Activated CD8-positive, alpha-beta memory T cell treated with anti-CD3 and anti-CD28 coated beads, Interleukin-2, amount 10 ng/mL, durations not matched to agents 7 days and 5 days (primary cell): ENCODE measurements at regions not wholly inside any gene's neighbourhood (a gene's known extent, or its start where the extent isn't known, plus 50 kb on each side); places are given as distances from the start of the nearest gene placed in this dataset. TPM values are rescaled to one million over a fixed set of nuclear protein-coding genes. Genes with fewer than 3 reads are reported as not detected.

Experiments used
- ATAC-seq: fragments of 150-1000 bp; cut with Tn5 transposase; one replicate; pipeline ENCODE4 v1.10.0; 2021; ENCODE audit warnings: moderate library complexity
- CTCF ChIA-PET: fragments of 350-600 bp; sonication (Branson Sonifier 250); formaldehyde crosslinking; loops from one replicate; lab custom pipeline; 2021; ENCODE audit warnings: antibody characterized with exemption; lab: Charles Lee
- DNase-seq: peaks from one replicate; pipeline ENCODE4 v3.0.0-alpha.2; 2020
- H3K27ac Mint-ChIP-seq: one replicate; pipeline ENCODE4 v1.8.0; 2021; ENCODE audit warnings: mild to moderate bottlenecking, mixed read lengths
- H3K27me3 Mint-ChIP-seq: one replicate; pipeline ENCODE4 v1.8.0; 2021; ENCODE audit warnings: mixed read lengths
- H3K36me3 Mint-ChIP-seq: one replicate; pipeline ENCODE4 v1.8.0; 2021; ENCODE audit warnings: mild to moderate bottlenecking, mixed read lengths
- H3K4me1 Mint-ChIP-seq: one replicate; pipeline ENCODE4 v1.8.0; 2021; ENCODE audit warnings: mixed read lengths
- H3K4me3 Mint-ChIP-seq: one replicate; pipeline ENCODE4 v1.8.0; 2021; ENCODE audit warnings: mild to moderate bottlenecking, moderate library complexity, mixed read lengths
- H3K9me3 Mint-ChIP-seq: one replicate; pipeline ENCODE4 v1.8.0; 2022; ENCODE audit warnings: low read depth, mixed read lengths
- microRNA-seq: library from miRNA; unstranded; fragments of <30 nt; microRNA quantifications from one replicate; pipeline ENCODE4 v1.2.0, GENCODE V29; 2022

DNA sequence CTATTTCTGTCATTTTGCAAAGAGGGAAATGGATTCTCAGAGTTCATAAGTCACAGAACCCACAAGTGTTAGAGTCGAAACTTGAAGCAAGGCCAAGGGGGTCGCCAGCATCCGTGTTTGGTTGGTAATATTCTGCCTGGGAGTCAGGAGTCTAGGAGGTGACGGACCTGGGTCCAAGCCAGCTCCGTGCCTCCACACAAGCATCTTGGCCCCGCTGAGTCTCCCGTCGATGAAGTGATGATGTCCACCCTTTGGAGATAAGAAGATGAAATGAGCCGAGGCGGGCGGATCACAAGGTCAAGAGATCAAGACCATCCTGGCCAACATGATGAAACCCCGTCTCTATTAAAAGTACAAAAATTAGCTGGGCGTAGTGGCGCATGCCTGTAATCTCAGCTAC, 53.2 kb upstream of the TNRC6C start:
- H3K4me1 Mint-ChIP-seq = no peaks in the 10 kb centered on the region
- no peaks in the 10 kb centered on the region for H3K9me3 Mint-ChIP-seq
- peaks cover 19% of the 10 kb centered on the region for H3K27me3 Mint-ChIP-seq
- no peak for DNase-seq
- no peak overlapping the region for H3K27ac Mint-ChIP-seq
- no peak for ATAC-seq
- CTCF ChIA-PET = interaction anchor here (0.7 kb wide), 1 partner anchor 362 kb away, joined by 3 read pairs; no protein-coding TSS in a partner anchor
- H3K4me3 Mint-ChIP-seq = no peak overlapping the region
- no peaks in the 10 kb centered on the region for H3K36me3 Mint-ChIP-seq

DNA sequence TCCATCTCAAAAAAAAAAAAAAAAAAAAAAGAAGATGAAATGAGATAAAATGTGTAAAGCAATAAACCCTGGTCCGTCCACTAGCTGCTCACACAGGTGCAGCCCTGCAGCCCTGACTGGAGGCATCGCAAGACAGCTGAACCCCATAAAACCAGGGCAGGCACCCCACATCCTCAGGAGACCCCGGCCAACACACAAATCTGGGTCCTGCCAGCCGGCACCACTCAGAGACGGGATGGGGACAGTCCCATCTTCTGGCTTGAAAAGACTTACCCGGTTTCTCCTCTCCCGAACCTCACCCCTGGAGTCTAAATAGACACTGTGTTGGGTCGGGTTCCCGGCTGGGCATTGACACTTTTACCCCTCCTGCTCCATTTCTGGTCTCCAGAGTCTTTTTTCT, 52.7 kb upstream of the TNRC6C start:
- H3K4me1 Mint-ChIP-seq = no peaks in the 10 kb centered on the region
- CTCF ChIA-PET = interaction anchor here (0.7 kb wide), 1 partner anchor 363 kb away, joined by 3 read pairs; no protein-coding TSS in a partner anchor
- no peak for ATAC-seq
- no peaks in the 10 kb centered on the region for H3K36me3 Mint-ChIP-seq
- H3K4me3 Mint-ChIP-seq = no peak overlapping the region
- H3K27ac Mint-ChIP-seq = no peak overlapping the region
- no peaks in the 10 kb centered on the region for H3K9me3 Mint-ChIP-seq
- no peak for DNase-seq
- peaks cover 21% of the 10 kb centered on the region for H3K27me3 Mint-ChIP-seq

- CTCF ChIA-PET = no interaction called here
- Mint-ChIP-seq H3K27me3 (peaks cover 28% of the 10 kb centered on the region), H3K4me3 (no peak overlapping the region), H3K27ac (no peak overlapping the region), H3K4me1 (no peaks in the 10 kb centered on the region), H3K9me3 (no peaks in the 10 kb centered on the region), H3K36me3 (no peaks in the 10 kb centered on the region)
- no peak for DNase-seq
- no peak for ATAC-seq
Observed at GRCh38 chr17:77906377-77906871, 52.1 kb upstream of the TNRC6C start.

DNA sequence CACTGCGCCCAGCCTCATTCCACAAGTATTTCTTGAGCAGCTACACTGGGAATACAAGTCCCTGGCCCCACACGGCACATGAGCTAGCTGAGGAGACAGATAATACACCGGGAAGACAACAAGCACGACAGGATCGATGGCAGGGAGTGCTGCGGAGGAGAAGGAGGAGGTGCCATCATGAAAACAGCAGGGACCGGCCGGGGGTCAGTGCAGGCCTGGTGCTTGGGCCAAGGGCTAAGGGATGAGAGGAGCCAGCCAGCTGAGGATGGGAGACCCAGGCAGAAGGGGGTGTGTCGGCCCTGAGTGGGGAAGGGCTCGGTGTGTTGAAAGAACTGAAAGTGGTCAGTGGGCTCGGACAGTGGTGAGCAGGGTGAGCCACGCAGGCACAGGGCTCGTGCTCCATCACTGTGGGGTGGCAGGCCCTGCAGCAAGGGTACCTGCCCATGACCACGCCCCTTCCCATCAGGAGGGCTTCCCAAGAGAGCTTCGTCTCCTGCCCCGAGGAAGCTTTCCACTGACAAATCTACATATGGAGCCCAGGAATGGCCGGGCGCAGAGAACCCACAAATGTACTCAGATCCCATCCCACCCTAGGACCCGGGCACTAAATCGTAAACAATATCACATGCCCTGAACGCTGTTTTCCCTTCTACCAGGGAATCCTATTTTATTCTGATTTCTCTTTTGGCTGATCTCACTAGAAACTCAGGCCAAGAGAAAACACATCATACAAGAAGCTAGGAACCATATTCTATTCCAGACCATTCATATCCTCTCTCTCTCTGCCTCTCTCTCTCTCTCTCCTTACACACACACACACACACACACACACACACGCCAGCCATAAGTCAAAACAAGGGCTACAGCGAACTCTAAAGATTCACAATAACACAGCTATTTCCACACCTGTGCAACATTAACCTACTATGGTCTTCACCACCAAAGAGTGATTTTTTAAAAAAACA, 50.7 kb upstream of the TNRC6C start:
- Mint-ChIP-seq H3K27ac (no peak overlapping the region), H3K27me3 (peaks cover 39% of the 10 kb centered on the region), H3K4me1 (no peaks in the 10 kb centered on the region), H3K9me3 (no peaks in the 10 kb centered on the region), H3K36me3 (no peaks in the 10 kb centered on the region), H3K4me3 (no peak overlapping the region)
- no peak for ATAC-seq
- DNase-seq = no peak
- CTCF ChIA-PET = interaction anchor here (0.6 to 1.8 kb wide), 2 partner anchors 12 to 88 kb away, joined by 3 to 4 read pairs; no protein-coding TSS in a partner anchor

DNA sequence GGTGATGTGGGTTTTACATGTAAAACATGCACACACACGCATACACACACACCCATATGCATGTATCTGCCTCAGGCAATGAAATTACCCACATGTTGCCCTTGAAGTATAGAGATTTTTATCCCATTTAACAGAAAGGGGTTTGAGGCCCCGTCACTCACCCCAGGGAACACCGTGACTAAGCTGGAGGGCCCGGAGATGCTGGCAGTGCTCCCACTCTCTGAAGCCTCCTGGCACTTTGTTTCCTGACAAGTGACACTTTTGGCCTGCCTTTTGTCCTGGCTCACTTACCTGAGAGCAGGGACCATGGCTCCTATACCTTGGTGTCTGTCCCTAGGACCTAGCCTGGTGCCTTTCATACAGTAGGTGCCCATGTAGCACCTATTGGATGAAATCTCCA, 50.0 kb upstream of the TNRC6C start:
- Mint-ChIP-seq H3K9me3 (no peaks in the 10 kb centered on the region), H3K4me3 (no peak overlapping the region), H3K36me3 (no peaks in the 10 kb centered on the region), H3K27ac (no peak overlapping the region), H3K4me1 (no peaks in the 10 kb centered on the region), H3K27me3 (peaks cover 36% of the 10 kb centered on the region)
- no peak for ATAC-seq
- CTCF ChIA-PET = interaction anchor here (0.5 to 1.8 kb wide), 2 partner anchors 89 to 111 kb away, joined by 3 to 4 read pairs; no protein-coding TSS in a partner anchor
- no peak for DNase-seq

Small RNA genes lying in the stretch of these regions (microRNA-seq; reads per million reads assigned to microRNA genes)
- not detected for gene MIR4316
